Stimulated activated CD4-positive, alpha-beta T cell treated with anti-CD3 and anti-CD28 coated beads, TNF-alpha, amount 100 ng/mL, for 4 hours (primary cell): ENCODE measurements at regions not wholly inside any gene's neighbourhood (a gene's known extent, or its start where the extent isn't known, plus 50 kb on each side); places are given as distances from the start of the nearest gene placed in this dataset.

Experiments used
- DNase-seq, 3 experiments: peaks; one replicate each; pipeline ENCODE4 v3.0.0-alpha.2; 2020; ENCODE audit warnings: low read depth in 3 of 3

DNA sequence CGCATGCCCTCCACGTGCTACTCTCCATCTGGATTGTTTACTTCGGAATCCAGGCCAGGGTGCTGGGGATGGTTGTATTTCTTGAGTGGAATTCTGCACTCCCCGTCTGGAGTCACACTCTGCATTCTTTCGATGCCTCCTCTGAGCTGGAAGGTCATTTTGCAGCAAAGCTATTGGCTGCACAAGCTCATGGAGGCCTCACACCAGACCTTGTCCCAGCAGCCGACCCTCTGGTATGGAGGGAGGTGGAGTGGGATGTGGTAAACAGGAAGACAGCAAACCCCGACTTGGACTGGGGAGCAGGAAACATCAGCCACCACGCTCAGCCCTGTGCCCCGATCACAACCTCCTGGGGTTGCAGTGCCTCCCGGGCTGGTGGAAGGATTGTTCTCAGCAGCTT lies 225.3 kb upstream of the LNX1 start:
- DNase-seq, result no peak

GRCh38 chr4:53815281-53815680 lies 224.0 kb upstream of the LNX1 start:
- DNase-seq, result no peak

DNA sequence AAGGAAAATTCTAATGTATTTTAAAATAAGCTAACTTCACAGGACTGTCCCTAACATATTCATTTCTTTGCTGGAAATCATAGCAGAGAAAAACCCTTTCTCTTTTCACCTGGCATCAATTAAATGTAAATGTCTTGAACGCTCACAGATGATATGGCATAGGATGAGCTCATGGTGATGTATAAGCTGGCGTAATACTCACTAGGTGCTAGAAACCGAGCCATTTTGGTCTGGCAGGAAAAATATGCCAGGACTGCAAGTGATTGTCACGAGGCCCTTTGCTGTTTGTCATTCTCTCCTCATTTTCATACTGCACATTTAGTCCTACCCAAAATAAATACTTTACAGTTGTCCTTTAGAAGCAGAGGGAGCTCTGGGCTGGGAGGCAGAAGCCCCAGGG lies 222.7 kb upstream of the LNX1 start:
- DNase-seq, result no peak

GRCh38 chr4:53810643-53811042 lies 219.4 kb upstream of the LNX1 start:
- DNase-seq, result no peak

DNA sequence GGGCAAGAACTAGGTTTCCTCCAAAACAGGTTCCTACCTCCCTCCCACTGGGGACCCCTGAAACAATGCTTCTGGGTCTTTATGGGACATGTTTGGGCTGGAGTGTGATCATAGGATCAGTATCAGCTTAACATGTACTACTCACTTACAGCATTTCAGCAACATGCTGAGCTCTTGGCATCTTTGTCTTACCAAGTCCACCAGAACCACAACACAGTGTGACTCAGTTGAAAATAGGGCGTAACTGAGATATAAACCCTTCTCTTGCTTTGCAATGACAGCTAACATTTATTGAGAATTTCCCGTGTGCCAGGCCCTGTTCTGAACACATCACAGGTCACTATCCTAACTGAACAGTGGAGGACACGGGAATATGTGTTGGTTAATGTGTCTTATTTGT lies 218.5 kb upstream of the LNX1 start:
- DNase-seq, result no peak

DNA sequence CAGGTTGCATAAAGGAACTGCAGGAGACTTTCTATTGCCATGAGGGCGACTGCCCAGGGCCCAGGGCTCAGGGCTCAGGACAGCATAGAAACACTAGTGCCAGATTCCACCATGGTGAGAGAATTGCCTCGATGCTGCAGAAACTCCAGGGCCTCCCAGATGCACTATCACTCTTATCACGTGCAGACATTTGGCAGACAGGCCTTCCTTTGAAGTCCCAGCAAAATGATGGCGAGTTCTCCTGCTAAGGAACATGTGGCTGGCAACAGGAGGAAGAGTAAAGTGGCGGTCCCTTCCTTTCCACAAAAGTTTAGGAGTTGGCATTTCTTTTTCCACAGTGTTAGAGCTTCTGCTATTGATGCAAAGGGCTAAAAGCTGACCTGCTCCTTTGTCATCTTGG lies 214.0 kb upstream of the LNX1 start:
- DNase-seq, result no peak

GRCh38 chr4:53804719-53805118 lies 213.4 kb upstream of the LNX1 start:
- no peak for DNase-seq

DNA sequence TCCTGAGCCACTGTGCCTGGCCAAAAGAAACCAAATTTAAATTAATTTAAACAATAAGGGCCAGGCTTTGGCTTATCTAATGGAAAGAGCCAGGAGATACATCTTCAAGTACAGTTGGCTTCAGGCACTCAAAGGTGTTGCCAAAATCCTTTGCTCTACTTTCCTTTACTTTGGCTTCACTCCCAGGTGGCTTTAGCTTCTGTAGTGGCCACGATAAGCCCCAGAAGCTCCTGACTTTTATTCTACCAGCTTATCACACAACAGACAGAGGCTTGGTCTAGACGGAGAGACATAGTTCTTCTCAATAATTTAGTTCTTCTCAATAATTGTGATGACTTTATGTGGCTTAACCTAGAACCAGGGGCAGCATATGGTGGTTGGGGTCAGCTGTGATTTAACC lies 211.2 kb upstream of the LNX1 start:
- DNase-seq, result no peak

DNA sequence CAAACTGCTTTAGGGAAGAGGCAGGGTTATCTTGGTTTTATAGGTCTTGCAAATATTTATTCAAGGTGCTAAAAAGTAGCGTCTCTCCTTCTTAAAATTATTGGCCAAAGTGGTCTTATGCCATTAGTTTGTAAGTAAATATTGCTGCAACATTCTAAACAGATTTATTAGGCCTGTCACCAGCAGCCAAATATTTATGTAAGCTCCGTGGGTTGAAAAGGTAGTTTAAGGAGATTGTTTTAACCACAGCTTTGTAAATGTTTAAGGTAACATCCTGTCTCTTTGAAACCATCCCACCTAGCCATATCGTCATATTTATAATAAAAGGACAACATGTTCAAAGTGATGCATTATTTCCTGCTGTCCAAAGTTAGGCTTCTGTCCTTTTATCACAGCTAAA lies 210.1 kb upstream of the LNX1 start:
- DNase-seq, result no peak

- DNase-seq, result no peak
Measured at GRCh38 chr4:53800741-53801140, 209.5 kb upstream of the LNX1 start.

DNA sequence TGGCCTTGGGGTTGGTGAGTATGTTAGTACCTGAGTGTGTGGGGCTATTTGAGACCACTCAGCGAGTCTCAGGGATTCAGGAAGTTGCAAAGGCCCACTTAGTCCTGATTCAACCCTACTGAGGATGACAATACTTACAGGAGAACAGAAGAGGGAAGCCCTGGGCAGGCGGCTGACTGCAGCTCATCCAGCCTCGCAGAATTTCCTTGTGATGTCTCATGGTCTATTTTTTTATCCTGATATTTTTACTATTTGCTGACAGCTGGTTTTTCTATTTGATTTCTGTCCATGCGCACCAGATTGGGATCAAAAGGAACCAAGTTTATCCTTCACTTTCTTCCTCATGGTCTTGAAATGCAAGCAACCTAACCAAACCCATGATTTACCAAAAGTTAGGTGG lies 201.8 kb upstream of the LNX1 start:
- DNase-seq, result no peak

- DNase-seq, result no peak
Measured at GRCh38 chr4:53790286-53790685, 199.0 kb upstream of the LNX1 start.

- DNase-seq, result no peak
Measured at GRCh38 chr4:53788621-53789020, 197.3 kb upstream of the LNX1 start.

DNA sequence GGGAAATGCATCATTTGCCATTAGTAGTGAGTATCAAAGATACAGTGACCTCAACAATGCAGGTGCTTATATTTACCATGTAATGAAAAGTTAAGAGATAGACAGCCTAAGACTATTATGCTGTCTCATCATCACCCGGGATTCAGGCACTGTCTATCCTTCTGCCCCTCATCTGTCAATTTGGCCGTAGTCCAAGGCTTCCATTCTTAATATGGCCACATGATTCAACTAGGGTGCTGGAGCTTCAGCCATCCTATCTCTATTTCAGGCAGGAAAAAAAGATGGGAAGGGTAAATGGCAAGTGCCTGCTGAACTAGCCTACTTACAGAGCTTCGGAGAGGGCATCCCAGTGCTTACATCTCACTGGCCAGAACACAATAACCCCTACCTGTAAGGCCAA lies 196.7 kb upstream of the LNX1 start:
- DNase-seq, result no peak

GRCh38 chr4:53786632-53787031 lies 195.3 kb upstream of the LNX1 start:
- no peak for DNase-seq

DNA sequence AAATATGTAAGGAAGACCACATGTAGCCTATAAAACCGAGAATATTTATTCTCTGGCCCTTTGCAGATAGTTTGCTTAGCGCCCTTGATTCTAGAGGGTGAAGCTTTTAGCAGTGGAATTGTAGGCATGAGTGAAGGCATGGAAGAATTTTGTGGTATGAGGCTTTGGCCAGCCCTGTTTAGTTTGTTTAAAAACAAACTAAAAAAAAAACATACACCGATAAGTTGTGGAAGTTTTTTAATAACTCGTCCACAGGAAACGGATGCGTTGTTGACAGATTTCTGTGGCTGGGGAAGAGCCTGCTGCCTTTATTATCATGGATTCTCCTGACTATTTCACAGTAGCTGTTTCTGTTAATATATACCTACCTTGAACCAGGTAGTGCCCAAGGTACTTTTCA lies 194.7 kb upstream of the LNX1 start:
- no peak for DNase-seq

DNA sequence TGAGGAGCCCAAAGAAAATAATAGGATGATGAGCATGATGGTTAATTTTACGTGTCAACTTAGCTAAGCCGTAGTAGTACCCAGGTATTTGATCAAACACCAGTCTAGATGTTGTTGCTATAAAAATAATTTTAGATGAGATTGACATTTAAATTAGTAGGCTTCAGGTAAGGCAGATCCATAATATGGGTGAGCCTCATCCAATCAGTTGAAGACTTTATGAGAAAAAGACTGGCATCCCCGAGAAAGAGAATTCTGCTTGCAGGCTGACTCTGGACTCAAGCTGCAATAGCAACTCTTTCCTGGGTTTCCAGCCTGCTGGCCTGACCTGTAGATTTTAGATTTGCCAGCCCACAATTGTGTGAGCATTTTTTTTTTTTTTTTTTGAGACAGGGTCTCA lies 192.8 kb upstream of the LNX1 start:
- DNase-seq, result no peak

DNA sequence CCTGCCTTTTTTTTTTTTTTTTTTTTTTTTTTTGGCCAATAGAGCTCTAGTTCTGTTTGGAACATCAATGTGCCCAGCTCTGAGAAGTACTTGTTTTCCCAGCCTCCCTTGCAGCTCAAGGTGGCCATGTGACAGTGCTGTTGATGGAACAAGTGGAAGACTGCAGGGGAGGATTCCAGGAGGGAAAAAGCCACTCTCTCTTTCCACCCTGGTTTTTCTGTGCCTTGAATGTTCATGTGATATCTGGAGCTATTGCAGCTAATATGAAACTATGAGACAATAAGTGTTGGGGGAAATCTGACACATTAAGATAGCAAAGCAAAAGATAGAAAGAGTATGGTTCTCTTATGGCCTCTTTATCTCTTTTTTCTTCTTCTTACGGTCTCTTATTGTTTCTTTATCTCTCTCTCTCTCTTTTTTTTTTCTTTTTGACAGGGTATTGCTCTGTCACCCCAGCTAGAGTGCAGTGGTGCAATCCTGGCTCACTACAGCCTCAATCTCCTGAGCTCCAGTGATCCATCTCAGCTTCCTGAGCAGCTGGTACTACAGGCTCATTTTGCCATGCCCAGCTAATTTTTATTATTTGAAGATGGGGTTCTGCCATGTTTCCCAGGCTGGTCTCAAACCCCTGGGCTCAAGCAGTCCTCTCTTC lies 192.0 kb upstream of the LNX1 start:
- no peak for DNase-seq

GRCh38 chr4:53782458-53782845 lies 191.2 kb upstream of the LNX1 start:
- no peak for DNase-seq

DNA sequence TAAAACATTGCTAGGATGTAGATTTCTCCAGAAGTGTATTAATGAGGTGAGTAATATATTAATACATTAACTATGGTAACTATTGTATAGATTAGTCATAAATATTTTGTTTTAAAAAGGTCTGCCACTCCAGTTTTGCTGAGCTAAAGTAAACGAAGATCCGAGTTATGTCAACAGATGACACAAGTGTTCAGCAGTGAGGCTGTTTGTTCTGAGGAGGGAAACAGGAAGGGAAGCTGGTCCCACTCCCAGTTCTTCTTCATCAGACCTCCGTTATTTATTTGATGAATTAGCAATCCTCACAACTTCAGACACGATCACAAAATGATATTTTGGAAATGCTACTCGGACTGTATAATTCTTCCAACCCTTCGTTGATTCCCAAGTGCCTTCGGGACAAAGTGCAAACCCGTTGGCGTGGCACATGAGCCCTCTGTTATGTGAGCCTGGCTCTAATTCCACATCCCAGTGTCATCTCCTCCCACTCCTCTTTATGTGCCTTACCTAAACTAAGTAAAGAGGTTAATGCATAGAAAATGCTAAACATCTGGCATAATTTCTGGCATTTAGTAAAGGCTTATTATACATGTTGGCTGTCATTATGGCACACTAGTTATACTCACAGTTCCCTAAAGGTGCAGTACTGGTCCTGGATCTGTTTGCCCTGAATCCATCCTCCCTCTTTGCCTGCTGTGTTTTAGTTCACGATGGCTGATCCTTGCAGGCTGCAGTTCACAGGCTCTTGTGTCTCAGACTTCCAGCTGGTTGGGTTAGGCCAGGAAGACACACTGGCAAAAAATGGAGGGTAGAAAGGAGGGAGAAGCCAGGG lies 190.6 kb upstream of the LNX1 start:
- no peak for DNase-seq

DNA sequence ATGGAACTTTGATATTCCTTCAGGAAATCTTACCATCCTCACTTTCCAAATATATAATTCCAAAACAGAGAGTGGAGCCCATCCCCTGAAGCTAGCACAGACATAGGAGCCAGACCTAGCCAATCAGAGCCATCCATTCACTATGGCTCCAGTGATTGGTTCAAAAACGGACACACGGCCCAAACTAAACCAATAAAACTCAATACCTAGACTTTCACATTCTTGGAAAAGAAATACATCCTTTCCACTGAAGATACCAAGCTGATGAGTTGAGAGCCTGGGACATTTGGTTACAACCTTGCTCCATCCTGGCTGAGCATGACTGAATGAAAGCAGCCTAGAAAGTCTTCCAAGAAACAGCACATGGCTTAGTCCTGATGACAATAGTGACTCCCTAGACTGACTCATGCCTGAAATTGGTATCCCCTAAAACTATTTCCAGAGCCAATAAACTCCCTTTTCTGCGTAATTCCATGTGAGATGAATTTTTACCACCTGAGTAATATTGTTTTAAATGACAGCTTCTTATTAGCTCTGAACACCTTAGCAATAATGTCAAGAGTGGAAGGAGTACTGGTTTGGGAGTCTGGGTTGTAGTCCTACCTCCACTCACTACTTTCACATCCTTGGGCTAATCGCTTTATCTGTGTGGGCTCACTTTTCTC lies 189.6 kb upstream of the LNX1 start:
- DNase-seq, result no peak

GRCh38 chr4:53779025-53779424 lies 187.7 kb upstream of the LNX1 start:
- DNase-seq, result no peak

DNA sequence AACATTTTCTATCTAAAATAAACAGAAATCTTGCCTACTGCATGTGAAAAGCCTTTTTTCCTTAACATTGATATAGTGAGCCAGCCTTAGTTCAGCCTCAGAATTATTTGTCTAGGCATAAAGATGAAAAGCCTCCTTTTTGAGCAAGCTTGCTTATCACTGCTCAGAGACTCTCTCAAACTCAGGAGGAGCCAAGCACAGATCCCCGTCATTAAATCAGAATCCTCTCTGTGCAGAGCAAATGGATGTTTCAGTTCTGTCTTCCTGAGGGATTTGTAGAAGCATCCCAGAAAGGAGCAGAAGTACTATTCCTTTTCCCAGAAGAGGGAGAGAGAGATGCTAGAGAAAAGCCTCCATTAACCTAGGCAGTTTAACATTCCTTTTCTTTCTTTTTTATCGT lies 186.9 kb upstream of the LNX1 start:
- no peak for DNase-seq
